NOMO-1 treated with dmso at 0.1 percent for 144 hours (cell line): ENCODE measurements at regions not wholly inside any gene's neighbourhood (a gene's known extent, or its start where the extent isn't known, plus 50 kb on each side); places are given as distances from the start of the nearest gene placed in this dataset.

Experiments used
- DNase-seq: peaks from one replicate; lab custom pipeline; 2025; ENCODE audit not compliant: unreplicated experiment; lab: John Stamatoyannopoulos, UW

DNA sequence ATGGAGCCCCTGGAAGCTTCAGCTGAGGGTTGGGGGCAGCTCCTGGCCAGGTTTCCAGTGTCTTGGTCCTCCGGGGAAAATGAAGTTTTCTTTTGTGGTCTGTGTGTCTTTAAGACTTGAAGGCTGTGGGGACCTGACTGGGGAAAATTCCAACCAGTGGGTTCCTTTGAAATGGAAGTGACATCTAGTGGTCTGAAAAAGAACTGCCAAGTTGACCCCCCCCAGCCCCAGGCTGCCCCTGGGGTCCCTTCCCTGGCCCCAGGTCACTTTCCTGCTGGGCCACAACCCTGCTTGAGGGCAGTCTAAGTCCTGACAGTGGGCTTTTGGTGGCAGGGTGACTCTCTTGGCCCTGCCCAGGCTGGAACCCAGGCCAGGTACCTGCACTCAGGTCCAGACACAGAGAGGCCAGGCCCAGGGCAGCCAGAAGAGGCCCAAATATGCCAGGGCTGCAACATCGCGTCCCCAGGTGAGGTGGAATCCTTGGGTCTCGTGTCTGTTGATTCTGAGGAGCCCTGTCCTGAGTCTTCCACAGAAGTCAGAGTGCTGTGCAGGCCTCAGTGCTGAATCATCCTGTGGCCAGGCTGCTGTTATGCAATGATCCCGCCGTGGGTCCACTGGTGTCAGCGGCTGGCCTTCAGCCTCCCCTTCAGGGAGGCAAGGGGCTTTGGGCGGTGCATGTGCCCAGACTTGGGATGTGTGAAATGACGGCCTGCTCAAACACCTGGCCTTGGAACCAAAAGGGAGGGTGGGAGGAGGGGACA is 68.4 kb downstream of the VEGFA start:
- DNase-seq = peak; percentile 17

DNA sequence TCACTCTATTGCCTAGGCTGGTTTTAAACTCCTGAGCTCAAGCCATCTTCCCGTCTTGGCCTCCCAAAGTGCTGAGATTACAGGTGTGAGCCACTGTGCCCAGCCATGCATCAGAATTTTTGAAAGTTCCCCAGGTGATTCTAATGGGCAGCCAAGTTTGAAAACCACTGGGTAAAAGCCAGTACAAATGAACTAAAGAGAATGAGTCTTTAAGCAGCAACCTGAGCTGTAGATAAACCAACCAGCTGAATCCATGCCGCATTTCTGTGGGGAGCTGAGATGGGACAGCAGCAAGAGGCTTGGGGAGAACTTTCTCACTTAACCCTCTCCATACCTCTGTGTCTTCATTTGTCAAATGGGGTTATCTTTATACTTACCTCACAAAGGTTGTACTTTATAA is 67.5 kb downstream of the VEGFA start:
- DNase-seq = no peak

DNA sequence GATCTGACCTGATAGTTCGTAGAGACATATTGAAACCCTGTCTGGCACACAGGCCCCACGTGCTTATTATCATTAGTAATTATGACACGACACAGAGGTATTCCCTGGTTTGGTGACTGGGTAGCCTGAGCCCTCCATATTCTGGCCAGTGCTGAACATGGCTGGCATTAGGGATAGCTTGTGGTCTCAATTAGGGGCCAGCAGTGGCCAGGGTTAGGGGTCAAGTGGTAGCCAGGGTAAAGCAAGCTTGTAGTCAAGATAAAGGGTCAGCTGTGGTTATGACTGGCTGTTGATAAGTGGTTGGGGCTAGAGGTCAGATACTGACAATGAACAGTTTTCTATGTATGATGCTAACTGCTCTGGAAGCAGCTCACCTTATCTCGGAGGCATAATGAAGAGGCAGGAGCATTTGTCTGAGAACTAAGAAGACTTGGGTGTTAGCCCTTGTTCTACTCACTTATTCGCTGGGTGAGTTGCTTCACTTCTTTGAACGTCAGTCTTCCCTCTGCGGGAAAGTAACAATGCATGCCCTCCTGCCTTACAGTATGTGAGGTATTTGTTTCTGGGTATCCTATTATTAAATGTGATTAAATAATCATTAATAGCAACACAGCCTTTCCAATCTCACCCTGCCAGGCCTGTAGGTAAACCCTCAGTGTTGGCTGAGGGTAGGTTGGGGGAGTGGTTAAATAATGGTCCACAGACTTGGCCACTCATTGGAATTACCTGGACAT is 66.7 kb downstream of the VEGFA start:
- DNase-seq = no peak
